OCI-LY1 (cell line): ENCODE measurements at regions not wholly inside any gene's neighbourhood (a gene's known extent, or its start where the extent isn't known, plus 50 kb on each side); places are given as distances from the start of the nearest gene placed in this dataset.

Experiments
- H2AFZ ChIP-seq: fragments of 200-600 bp; sonication (generic), shearing (Covaris generic); 2 replicates; pipeline ENCODE4 v1.6.0; 2014; ENCODE audit warnings: antibody characterized with exemption, mild to moderate bottlenecking, low read length
- H3F3A ChIP-seq: fragments of 200-600 bp; sonication (generic), shearing (Covaris generic); 2 replicates; pipeline ENCODE4 v1.6.0; 2014; ENCODE audit warnings: mild to moderate bottlenecking, antibody characterized with exemption, low read length, moderate library complexity; ENCODE audit not compliant: insufficient read depth
- H3K27ac ChIP-seq: fragments of 200-600 bp; sonication (generic); 2 replicates; pipeline ENCODE4 v1.5.1; 2014; ENCODE audit warnings: low read length, mixed run types, mild to moderate bottlenecking, low read depth; ENCODE audit not compliant: poor library complexity, severe bottlenecking
- H3K27me3 ChIP-seq: fragments of 200-600 bp; sonication (generic); 2 replicates; pipeline ENCODE4 v1.6.0; 2014; ENCODE audit warnings: antibody characterized with exemption, mild to moderate bottlenecking, low read length, moderate library complexity; ENCODE audit not compliant: insufficient read depth
- H3K36me3 ChIP-seq: fragments of 200-600 bp; sonication (generic); 2 replicates; pipeline ENCODE4 v1.6.1; 2014; ENCODE audit warnings: mild to moderate bottlenecking, antibody characterized with exemption, low read length, moderate library complexity, mixed read lengths; ENCODE audit not compliant: insufficient read depth
- H3K4me1 ChIP-seq: fragments of 200-600 bp; sonication (generic); 2 replicates; pipeline ENCODE4 v1.5.1; 2014; ENCODE audit warnings: mild to moderate bottlenecking, low read length, moderate library complexity; ENCODE audit not compliant: insufficient read depth, severe bottlenecking
- H3K4me2 ChIP-seq: fragments of 200-600 bp; sonication (generic), shearing (Covaris generic); 2 replicates; pipeline ENCODE4 v1.6.1; 2014; ENCODE audit warnings: low read length
- H3K4me3 ChIP-seq: fragments of 200-600 bp; sonication (generic); 2 replicates; pipeline ENCODE4 v1.5.1; 2014; ENCODE audit warnings: low read length, low read depth, mild to moderate bottlenecking, mixed read lengths; ENCODE audit not compliant: poor library complexity, severe bottlenecking
- H3K79me2 ChIP-seq: fragments of 200-600 bp; shearing (Covaris generic); 2 replicates; pipeline ENCODE4 v1.6.1; 2016; ENCODE audit warnings: mixed run types, low read length, mixed read lengths; ENCODE audit not compliant: insufficient read depth
- H3K9ac ChIP-seq: fragments of 200-600 bp; sonication (generic), shearing (Covaris generic); 2 replicates; pipeline ENCODE4 v1.6.1; 2014; ENCODE audit warnings: mild to moderate bottlenecking, low read length, mixed read lengths
- H3K9me2 ChIP-seq: fragments of 200-600 bp; sonication (generic), shearing (Covaris generic); 2 replicates; pipeline ENCODE4 v1.6.1; 2014; ENCODE audit warnings: low read depth, mild to moderate bottlenecking, low read length, mixed read lengths
- H3K9me3 ChIP-seq: fragments of 200-600 bp; shearing (Covaris generic); 2 replicates; pipeline ENCODE4 v1.6.1; 2014; ENCODE audit warnings: low read length, mixed read lengths
- H4K20me1 ChIP-seq: fragments of 200-600 bp; sonication (generic), shearing (Covaris generic); 2 replicates; pipeline ENCODE4 v1.6.0; 2016; ENCODE audit warnings: mild to moderate bottlenecking, low read length; ENCODE audit not compliant: insufficient read depth
- EZH2 ChIP-seq: fragments of 200-600 bp; sonication (generic), shearing (Covaris generic); IDR thresholded peaks from 2 replicates; pipeline ENCODE4 v1.8.0; 2017; ENCODE audit warnings: borderline replicate concordance, mixed run types, mild to moderate bottlenecking, antibody characterized with exemption, low read length, moderate library complexity, mixed read lengths
- TF ChIP-seq, protein P1 (sequence below): fragments of 200-600 bp; sonication (generic), shearing (Covaris generic); IDR thresholded peaks from 2 replicates; pipeline ENCODE4 v1.5.1; 2017; ENCODE audit warnings: mild to moderate bottlenecking, antibody characterized with exemption, low read length, moderate library complexity, mixed read lengths

DNA sequence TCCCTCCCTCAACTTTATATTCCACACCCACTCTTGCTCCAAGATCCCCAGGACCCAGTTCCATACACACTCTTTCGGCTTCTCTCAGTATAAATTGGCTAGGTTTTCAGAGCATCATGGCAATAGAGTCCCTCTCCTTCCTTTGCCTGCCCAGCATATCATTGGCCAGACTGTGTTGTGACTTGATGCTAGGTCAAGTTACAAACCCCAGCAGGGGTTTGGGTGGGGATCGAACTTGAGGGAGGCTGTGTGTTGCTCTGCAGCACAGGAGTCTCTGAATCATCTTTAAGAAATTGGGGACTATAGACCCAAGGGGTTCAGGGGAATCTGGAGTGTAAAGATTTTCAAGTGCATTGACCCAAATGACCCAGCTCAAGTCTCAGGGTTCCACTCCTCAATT is 477.5 kb upstream of the MEIS1 start:
- Histone ChIP-seq H3K9me3 (no peaks in the 10 kb centered on the region), H3F3A (no peaks in the 10 kb centered on the region), H3K27me3 (no peaks in the 10 kb centered on the region), H3K79me2 (no peaks in the 10 kb centered on the region), H2AFZ (no peak overlapping the region), H3K4me2 (no peak overlapping the region), H3K4me3 (no peak overlapping the region), H3K27ac (no peak overlapping the region), H3K9ac (no peak overlapping the region), H3K9me2 (no peaks in the 10 kb centered on the region), H3K36me3 (no peaks in the 10 kb centered on the region), H4K20me1 (no peaks in the 10 kb centered on the region), H3K4me1 (no peaks in the 10 kb centered on the region)
- TF ChIP-seq, protein P1, sequence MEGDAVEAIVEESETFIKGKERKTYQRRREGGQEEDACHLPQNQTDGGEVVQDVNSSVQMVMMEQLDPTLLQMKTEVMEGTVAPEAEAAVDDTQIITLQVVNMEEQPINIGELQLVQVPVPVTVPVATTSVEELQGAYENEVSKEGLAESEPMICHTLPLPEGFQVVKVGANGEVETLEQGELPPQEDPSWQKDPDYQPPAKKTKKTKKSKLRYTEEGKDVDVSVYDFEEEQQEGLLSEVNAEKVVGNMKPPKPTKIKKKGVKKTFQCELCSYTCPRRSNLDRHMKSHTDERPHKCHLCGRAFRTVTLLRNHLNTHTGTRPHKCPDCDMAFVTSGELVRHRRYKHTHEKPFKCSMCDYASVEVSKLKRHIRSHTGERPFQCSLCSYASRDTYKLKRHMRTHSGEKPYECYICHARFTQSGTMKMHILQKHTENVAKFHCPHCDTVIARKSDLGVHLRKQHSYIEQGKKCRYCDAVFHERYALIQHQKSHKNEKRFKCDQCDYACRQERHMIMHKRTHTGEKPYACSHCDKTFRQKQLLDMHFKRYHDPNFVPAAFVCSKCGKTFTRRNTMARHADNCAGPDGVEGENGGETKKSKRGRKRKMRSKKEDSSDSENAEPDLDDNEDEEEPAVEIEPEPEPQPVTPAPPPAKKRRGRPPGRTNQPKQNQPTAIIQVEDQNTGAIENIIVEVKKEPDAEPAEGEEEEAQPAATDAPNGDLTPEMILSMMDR = no peak
- TF ChIP-seq EZH2 = no peak

DNA sequence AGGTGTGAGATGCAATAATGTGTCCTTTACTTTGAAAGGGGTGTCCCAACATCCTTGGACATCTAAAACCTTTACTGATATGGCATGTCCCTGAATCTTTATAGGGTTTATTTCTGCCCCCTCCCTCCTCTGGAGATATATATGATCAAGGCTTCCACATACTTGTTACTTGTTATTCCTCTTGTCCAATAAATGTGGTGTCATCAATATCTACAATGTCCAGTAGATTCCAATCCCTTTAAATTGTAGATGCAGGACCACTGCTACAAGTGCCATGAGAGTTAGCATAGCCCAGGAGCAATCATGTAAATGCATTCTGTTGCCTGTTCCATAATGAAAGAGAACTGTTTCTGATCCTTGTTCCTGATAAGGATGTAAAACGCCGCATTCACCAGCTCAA is 479.7 kb upstream of the MEIS1 start:
- Histone ChIP-seq H3K27ac (no peak overlapping the region), H2AFZ (no peak overlapping the region), H3K9me3 (no peaks in the 10 kb centered on the region)

DNA sequence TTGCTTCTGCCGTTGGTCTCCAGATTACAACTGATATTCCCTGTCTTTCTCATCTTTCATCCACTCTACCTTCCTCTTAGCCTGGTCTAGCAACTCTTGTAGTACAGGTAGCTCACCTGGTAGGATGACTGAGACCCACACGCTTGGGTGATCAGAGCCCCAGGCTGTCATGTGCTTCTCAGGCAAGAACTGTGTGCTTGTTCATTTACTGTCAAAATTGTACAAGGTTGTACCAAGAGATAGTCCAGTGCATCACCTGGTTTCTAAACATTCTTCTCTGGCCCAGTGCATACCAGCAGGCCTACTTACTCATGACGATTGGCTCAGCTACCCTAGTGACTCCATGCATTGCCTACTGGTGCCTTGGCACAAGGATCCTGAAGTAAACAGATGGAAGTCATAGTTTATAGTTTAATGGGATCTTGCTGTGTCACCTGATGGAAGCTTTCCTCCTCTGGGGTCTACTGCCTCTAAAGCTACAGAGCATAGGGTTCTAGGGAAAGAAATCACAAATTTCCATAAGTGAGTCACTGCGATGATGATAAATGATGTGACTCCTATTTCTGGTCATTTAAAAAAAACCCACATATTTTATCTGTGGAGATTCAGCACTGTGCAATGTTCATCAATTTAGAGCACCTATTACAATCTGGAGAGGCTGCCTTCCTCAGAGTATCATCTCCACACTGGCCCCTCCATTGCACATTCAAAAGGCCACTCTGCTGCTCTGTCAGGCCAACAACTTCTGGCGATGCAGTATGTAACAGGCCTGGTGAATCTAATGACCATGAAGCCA is 481.8 kb upstream of the MEIS1 start:
- H3K4me2 ChIP-seq = no peak overlapping the region
- H3K36me3 ChIP-seq = no peaks in the 10 kb centered on the region
- H3K9me2 ChIP-seq = no peaks in the 10 kb centered on the region
- H2AFZ ChIP-seq = no peak overlapping the region
- no peak overlapping the region for H3K27ac ChIP-seq
- H3K9me3 ChIP-seq = no peaks in the 10 kb centered on the region
- no peaks in the 10 kb centered on the region for H3K27me3 ChIP-seq
- H3F3A ChIP-seq = no peaks in the 10 kb centered on the region
- H4K20me1 ChIP-seq = no peaks in the 10 kb centered on the region
- no peaks in the 10 kb centered on the region for H3K79me2 ChIP-seq
- H3K4me1 ChIP-seq = no peaks in the 10 kb centered on the region
- TF ChIP-seq, protein P1 = no peak
- H3K9ac ChIP-seq = no peak overlapping the region
- H3K4me3 ChIP-seq = no peak overlapping the region

More for the DNA sequence above, 479.7 kb upstream of the MEIS1 start:
- H3F3A ChIP-seq = no peaks in the 10 kb centered on the region
- H3K4me1 ChIP-seq = no peaks in the 10 kb centered on the region
- no peaks in the 10 kb centered on the region for H3K9me2 ChIP-seq
- no peaks in the 10 kb centered on the region for H3K27me3 ChIP-seq
- no peaks in the 10 kb centered on the region for H4K20me1 ChIP-seq
- no peak overlapping the region for H3K4me3 ChIP-seq
- no peak overlapping the region for H3K9ac ChIP-seq
- no peaks in the 10 kb centered on the region for H3K36me3 ChIP-seq
- H3K79me2 ChIP-seq = no peaks in the 10 kb centered on the region
- no peak overlapping the region for H3K4me2 ChIP-seq
- no peak for TF ChIP-seq EZH2
- TF ChIP-seq, protein P1 = no peak
